SKM-1 treated with dmso at 0.1 percent for 144 hours (cell line): ENCODE measurements at regions not wholly inside any gene's neighbourhood (a gene's known extent, or its start where the extent isn't known, plus 50 kb on each side); places are given as distances from the start of the nearest gene placed in this dataset.
A peak's percentile ranks its signal among the peaks of the same experiment; 100 is the strongest.
"Not testable (repeated sequence)": the region's sequence is repeated elsewhere in the genome, so short reads cannot be mapped to it uniquely, and the experiment has no call there.

ENCODE experiments used
- DNase-seq: peaks from one replicate; lab custom pipeline; 2025; ENCODE audit not compliant: unreplicated experiment; lab: John Stamatoyannopoulos, UW

DNA sequence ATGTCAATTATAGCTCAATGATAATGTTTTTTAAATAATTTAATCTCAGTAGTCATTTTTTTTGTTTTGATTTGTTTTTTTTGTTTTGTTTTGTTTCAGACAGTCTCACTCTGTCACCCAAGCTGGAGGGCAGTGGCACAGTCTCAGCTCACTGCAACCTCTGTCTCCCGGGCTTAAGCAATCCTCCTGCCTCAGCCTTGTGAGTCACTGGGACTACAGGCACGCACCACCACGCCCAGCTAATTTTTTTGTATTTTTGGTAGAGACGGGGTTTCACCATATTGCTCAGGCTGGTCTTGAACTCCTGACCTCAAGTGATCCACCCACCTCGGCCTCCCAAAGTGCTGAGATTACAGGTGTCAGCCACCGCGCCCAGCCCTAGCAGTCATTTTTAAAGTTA is 60.6 kb upstream of the RTL6 start:
- not testable (repeated sequence) for DNase-seq

DNA sequence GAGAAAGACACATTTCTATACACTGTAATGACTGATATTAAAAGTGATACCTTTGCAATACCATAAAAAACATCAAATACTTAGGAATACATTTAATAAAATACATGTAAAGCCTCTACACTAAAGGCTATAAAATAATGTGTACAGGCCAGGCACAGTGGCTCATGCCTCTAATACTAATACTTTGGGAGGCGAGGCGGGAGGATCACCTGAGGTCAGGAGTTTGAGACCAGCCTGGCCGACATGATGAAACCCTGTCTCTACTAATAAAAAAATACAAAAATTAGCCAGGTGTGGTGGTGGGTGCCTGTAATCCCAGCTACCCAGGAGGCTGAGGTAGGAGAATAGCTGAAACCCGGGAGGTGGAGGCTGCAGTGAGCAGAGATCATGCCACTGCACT is 59.8 kb upstream of the RTL6 start:
- not testable (repeated sequence) for DNase-seq

DNA sequence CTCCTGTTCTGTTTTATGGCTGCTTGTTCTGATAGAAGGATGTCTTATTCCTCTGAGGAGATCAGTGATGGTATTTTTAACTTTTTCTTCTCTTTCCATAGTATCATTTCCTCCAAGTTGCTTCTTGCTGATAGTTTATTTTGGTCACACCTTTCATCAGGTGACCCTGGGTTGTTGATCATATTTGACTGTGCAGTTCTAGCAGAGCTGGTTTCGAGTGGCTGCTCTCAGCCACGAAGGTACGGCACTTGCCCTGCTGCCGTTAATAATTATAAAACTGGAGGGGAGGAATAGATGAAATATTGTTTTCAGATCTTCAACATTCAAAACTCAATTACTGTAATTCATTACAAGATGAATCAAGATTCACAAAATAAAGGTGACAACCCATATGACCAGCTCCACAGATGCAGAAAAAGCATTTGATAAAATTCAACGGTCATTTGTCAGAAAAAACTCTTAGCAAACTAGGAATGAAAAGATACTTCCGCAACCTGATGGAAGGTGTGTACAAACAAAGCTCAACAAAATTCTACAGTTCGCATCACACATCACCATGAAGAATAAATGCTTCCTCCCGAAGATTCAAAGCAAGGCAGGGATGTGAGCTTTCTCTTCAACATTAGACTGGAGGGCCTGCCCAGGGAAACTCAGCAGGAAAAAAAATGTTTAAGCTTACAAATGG is 59.2 kb upstream of the RTL6 start:
- no peak for DNase-seq

DNA sequence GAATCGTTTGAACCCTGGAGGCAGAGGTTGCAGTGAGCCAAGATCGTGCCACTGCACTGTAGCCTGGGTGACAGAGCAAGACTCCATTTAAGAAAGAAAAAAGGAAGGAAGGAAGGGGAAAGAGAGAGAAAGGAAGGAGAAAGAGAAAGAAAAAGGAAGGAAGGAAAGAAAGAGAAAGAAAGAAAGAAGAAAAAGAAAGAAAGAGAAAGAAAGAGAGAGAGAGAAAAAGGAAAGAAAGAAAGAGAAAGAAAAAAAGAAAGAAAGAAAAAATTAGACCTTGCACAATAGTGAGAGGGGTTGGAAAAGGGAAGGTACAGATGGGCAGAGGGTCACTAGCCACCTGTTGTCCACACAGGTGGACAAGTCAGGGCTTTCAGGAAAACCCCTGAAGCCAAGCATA is 57.6 kb upstream of the RTL6 start:
- no peak for DNase-seq

DNA sequence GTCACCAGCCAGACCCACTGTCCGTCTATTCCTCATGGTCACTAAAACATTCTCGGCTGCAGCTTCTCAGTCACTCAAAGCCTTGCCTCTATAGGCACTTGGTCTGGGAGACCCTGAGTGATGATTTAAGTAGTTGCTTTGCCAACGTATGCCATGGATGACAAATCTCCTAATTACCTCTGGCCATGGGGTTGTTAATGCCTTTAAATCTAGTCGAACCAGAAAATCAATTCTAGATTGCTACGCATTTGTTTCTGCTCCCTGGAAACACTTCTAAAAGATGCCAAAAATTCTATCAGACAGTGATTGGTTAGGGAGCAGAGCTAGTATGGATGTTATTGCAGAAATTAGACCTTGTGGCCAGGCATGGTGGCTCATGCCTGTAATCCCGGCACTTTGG is 57.0 kb upstream of the RTL6 start:
- no peak for DNase-seq

DNA sequence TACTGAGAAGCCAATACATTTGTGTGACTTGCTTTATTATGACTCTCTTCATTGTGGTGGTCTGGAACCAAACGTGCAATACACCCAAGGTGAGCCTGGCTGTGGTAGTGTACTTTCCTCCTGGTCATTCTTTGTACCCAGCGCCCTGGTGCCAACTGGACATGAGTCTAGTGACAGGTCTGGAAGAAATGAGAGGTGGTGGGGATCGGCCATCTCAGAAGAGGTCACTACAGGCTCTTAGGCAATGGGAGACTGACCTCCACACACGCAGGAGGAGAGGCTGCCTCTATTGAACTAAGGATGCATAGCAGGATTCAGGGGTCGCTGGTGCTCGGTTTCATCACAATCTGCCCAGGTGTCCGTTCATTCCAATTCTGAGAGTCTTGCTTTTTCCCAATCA is 56.4 kb upstream of the RTL6 start:
- no peak for DNase-seq

DNA sequence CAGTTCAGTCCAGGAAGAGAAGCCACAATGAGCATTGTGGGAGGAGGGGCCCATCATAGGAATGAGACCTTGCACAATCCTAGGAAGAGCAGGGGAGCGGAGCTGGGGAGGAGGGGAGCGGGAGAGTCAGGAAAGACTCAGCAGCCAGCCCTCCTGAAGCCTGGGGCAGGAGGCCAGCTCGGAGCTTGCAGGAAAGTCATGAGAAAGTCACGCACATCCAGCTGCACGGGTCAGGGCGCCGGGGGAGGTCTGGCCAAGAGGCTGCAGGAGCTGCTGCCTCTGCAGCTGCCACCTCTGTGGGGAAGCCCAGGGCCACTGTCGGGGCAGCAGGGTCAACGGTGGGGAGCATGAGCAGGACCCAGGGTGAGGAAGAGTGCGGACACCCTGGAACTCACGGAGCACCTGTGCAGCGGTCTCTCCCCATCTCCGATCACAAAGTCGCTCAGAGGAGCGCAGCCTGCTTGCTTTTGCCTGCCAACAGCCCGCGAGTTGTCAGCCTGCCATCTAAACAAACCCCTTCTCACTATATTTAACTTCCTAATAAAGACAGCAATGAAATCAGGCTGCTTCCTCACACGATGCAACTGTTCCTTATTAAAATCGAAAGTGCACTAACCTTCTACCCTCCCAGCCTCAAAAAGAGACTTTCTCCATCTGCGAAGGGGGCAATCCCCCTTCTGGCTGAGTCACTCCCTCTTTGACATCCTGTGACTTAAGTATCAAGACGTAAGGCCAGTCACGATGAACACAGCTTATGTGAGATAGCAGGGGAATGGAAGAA is 52.9 kb upstream of the RTL6 start:
- DNase-seq, result peak; percentile 10

DNA sequence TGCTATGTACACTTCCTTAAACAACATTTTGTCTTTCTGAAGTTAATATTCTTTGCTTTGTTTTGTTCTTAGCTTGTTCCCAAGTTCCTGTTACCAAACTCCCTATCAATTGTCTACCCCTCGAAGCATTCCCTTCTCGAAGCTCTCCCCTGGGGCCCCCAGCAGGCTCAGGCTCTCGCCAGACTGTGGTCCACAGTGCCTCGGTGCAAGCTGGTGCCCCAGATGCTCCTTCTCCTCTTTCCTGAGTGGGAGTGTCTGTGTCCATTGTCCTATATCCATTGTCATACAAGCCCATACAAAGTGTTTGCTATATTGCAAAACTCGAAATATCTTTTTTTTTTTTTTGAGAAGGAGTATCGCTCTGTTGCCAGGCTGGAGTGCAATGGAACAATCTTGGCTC is 51.7 kb upstream of the RTL6 start:
- DNase-seq, result no peak

DNA sequence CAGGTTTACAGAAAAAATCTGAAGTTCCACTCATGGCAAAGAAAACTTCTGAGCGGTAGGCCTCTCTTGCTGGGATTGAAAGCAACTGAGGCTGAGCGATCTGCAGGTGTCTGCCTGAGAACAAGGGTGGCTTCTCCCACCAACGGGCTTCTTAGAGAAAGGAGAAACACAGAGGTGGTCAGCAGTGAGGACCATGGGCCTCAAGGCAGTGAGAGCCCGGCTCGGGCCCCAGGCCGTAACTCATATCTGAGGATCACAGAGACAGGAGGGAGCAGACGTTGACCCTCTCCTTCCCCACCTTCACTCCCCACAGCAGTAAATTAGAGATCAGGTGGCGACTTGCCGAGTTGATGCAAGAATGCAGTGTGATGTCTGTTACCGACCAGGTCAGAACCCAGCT is 50.9 kb upstream of the RTL6 start:
- DNase-seq, result no peak
